IMR-90 (cell line): ENCODE measurements at regions not wholly inside any gene's neighbourhood (a gene's known extent, or its start where the extent isn't known, plus 50 kb on each side); places are given as distances from the start of the nearest gene placed in this dataset.

Experiments used
- ATAC-seq: fragments of 200-7000 bp; cut with Tn5 transposase; 2 replicates; pipeline ENCODE4 v1.9.1; 2020; ENCODE audit warnings: low read depth, mild to moderate bottlenecking, moderate library complexity
- BruUV-seq: library from RNA; stranded (reverse); fragments of 400-500 nt; replicated peaks from 2 replicates; lab custom pipeline; 2021; lab: Mats Ljungman, UMichigan
- CTCF ChIA-PET: fragments of 300-600 bp; formaldehyde crosslinking; extraction: SDS; loops from one replicate; lab custom pipeline; 2021; ENCODE audit warnings: antibody characterized with exemption; lab: Yijun Ruan, JAX
- POLR2A ChIA-PET: fragments of 300-600 bp; sonication (Branson Sonifier 250); formaldehyde crosslinking; loops from one replicate; lab custom pipeline; 2022; ENCODE audit warnings: antibody characterized with exemption; ENCODE audit not compliant: unreplicated experiment; lab: Charles Lee
- DNase-seq: peaks from one replicate; pipeline ENCODE4 v3.0.0; 2013
- H2AFZ ChIP-seq: replicated peaks from 2 replicates; pipeline ENCODE3; 2013; ENCODE audit warnings: low read length, mild to moderate bottlenecking; ENCODE audit not compliant: poor library complexity
- H2AK5ac ChIP-seq: 2 replicates; pipeline ENCODE4 v1.6.1; 2013; ENCODE audit warnings: low read depth, low read length, inconsistent platforms
- H2AK9ac ChIP-seq: replicated peaks from 2 replicates; pipeline ENCODE3; 2013; ENCODE audit warnings: mild to moderate bottlenecking, low read depth, low read length, moderate library complexity; ENCODE audit not compliant: poor library complexity
- H2BK120ac ChIP-seq: 2 replicates; pipeline ENCODE4 v1.6.1; 2013; ENCODE audit warnings: low read depth, low read length, inconsistent platforms
- H2BK15ac ChIP-seq: 3 replicates; pipeline ENCODE4 v1.6.1; 2013; ENCODE audit warnings: low read depth, low read length, inconsistent platforms
- H2BK20ac ChIP-seq: 2 replicates; pipeline ENCODE4 v1.6.1; 2013; ENCODE audit warnings: low read depth, mild to moderate bottlenecking, inconsistent platforms, low read length, moderate library complexity
- H2BK5ac ChIP-seq: 2 replicates; pipeline ENCODE4 v1.6.1; 2013; ENCODE audit warnings: mild to moderate bottlenecking, low read depth, low read length, inconsistent platforms; ENCODE audit not compliant: poor library complexity, severe bottlenecking
- H3K14ac ChIP-seq: replicated peaks from 2 replicates; pipeline ENCODE4 v1.6.1; 2013; ENCODE audit warnings: low read depth, low read length, inconsistent platforms
- H3K18ac ChIP-seq: 2 replicates; pipeline ENCODE4 v1.6.1; 2013; ENCODE audit warnings: low read depth, low read length, control low read depth
- H3K23ac ChIP-seq: 2 replicates; pipeline ENCODE4 v1.6.1; 2013; ENCODE audit warnings: low read depth, low read length, inconsistent platforms
- H3K27ac ChIP-seq: 2 replicates; pipeline ENCODE4 v1.5.1; 2013; ENCODE audit warnings: mild to moderate bottlenecking, control low read depth, low read length; ENCODE audit not compliant: insufficient read depth
- H3K27me3 ChIP-seq: 2 replicates; pipeline ENCODE4 v1.6.1; 2013; ENCODE audit warnings: low read length; ENCODE audit not compliant: control insufficient read depth, insufficient read depth
- H3K36me3 ChIP-seq: 2 replicates; pipeline ENCODE4 v1.6.1; 2013; ENCODE audit warnings: low read length, mixed read lengths; ENCODE audit not compliant: control insufficient read depth, insufficient read depth
- H3K4ac ChIP-seq: 2 replicates; pipeline ENCODE4 v1.6.1; 2013; ENCODE audit warnings: low read depth, low read length, inconsistent platforms
- H3K4me1 ChIP-seq: 2 replicates; pipeline ENCODE4 v1.6.1; 2013; ENCODE audit warnings: low read length, mixed read lengths; ENCODE audit not compliant: control insufficient read depth, insufficient read depth
- H3K4me2 ChIP-seq: 2 replicates; pipeline ENCODE4 v1.6.1; 2013; ENCODE audit warnings: low read depth, mild to moderate bottlenecking, control low read depth, low read length, moderate library complexity
- H3K4me3 ChIP-seq: 2 replicates; pipeline ENCODE4 v1.5.1; 2013; ENCODE audit warnings: low read depth, mild to moderate bottlenecking, control low read depth, low read length, moderate library complexity; ENCODE audit not compliant: insufficient read depth
- H3K56ac ChIP-seq: 2 replicates; pipeline ENCODE4 v1.6.1; 2013; ENCODE audit warnings: low read length, inconsistent platforms; ENCODE audit not compliant: insufficient read depth; ENCODE audit errors: extremely low read depth
- H3K79me1 ChIP-seq, 2 experiments: 2 replicates each; pipeline ENCODE4 v1.6.1; 2013; ENCODE audit warnings: low read length in 2 of 2, inconsistent platforms in 1 of 2, low read depth in 1 of 2
- H3K9ac ChIP-seq: 2 replicates; pipeline ENCODE4 v1.6.1; 2013; ENCODE audit warnings: low read depth, low read length, control low read depth
- H3K9me1 ChIP-seq: 2 replicates; pipeline ENCODE4 v1.6.1; 2013; ENCODE audit warnings: low read length, inconsistent platforms; ENCODE audit not compliant: insufficient read depth
- H3K9me3 ChIP-seq: 2 replicates; pipeline ENCODE4 v1.6.1; 2013; ENCODE audit warnings: low read length; ENCODE audit not compliant: control insufficient read depth, insufficient read depth
- H4K20me1 ChIP-seq: 2 replicates; pipeline ENCODE4 v1.6.1; 2013; ENCODE audit warnings: low read length, inconsistent platforms; ENCODE audit not compliant: insufficient read depth
- H4K5ac ChIP-seq: 2 replicates; pipeline ENCODE4 v1.6.1; 2013; ENCODE audit warnings: mild to moderate bottlenecking, low read depth, low read length, control low read depth
- H4K8ac ChIP-seq, 2 experiments: 2 replicates each; pipeline ENCODE4 v1.6.1; 2013; ENCODE audit warnings: low read depth in 2 of 2, low read length in 2 of 2, control low read depth in 1 of 2, inconsistent platforms in 1 of 2
- H4K91ac ChIP-seq: 2 replicates; pipeline ENCODE4 v1.6.1; 2013; ENCODE audit warnings: low read depth, low read length, inconsistent platforms; ENCODE audit not compliant: insufficient read depth
- FOS ChIP-seq: fragments of 150-350 bp; IDR thresholded peaks from 2 replicates; pipeline ENCODE4 v1.6.1; 2016; ENCODE audit warnings: low read depth, low read length
- NFE2L2 ChIP-seq: fragments of 150-350 bp; IDR thresholded peaks from 2 replicates; pipeline ENCODE4 v1.6.1; 2016; ENCODE audit warnings: low read depth, mild to moderate bottlenecking, low read length
- WGBS, 2 experiments: methylation state at CpG; one replicate each; pipeline versions ENCODE4 v1.1.5 to v1.1.7; 2013; ENCODE audit warnings: missing lambda C conversion rate in 2 of 2; ENCODE audit not compliant: insufficient read length in 1 of 2; ENCODE audit errors: extremely low coverage in 2 of 2; 5-methylcytosine and 5-hydroxymethylcytosine counted together
- dilution Hi-C: fragments of 300-500 bp; cut with HindIII; formaldehyde crosslinking; loops from one replicate; pipeline ENCODE4 v1.14.3; 2018; ENCODE audit warnings: low sequenced_read_pairs; ENCODE audit not compliant: unreplicated experiment
- in situ Hi-C: fragments of 300-500 bp; cut with MboI; formaldehyde crosslinking; loops from 3 replicates; pipeline ENCODE4 v1.14.3; 2019; ENCODE audit warnings: low sequenced_read_pairs, inconsistent platforms, mixed read lengths
- intact Hi-C: fragments of 100-400 bp; cut with micrococcal nuclease; formaldehyde crosslinking; loops from 2 replicates; pipeline ENCODE4 v1.10.0; 2022
- TF ChIP-seq, protein P1 (sequence below): fragments of 150-350 bp; IDR thresholded peaks from 2 replicates; pipeline ENCODE4 v1.6.1; 2017; ENCODE audit warnings: mild to moderate bottlenecking, antibody characterized with exemption, low read length, low read depth

DNA sequence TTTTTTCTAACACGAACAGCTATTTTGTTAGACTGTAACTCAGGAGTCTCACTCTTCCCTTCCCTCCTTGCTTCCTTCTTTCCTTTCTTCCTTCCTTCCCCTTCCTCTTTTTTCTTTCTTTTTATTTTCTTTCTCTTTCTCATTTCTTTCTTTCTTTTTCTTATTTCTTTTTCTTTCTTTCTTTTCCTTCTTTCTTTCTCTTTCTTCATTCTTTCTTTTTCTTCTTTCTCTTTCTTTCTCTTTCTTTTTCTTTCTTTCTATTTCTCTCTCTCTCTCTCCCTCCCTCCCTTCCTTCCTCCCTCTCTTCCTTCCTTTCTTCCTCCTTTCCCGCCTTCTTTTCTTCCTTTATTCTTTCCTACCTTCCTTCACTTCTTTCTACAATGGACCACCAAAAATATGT, 1443.0 kb upstream of the LRRTM3 start:
- in situ Hi-C loops (no loop called here), dilution Hi-C loops (no loop called here)
- H3K79me1 ChIP-seq = no peaks in the 10 kb centered on the region

More for the DNA sequence above, 1443.0 kb upstream of the LRRTM3 start:
- H3K27ac ChIP-seq = no peak overlapping the region
- H3K4me1 ChIP-seq = no peaks in the 10 kb centered on the region
- no peak overlapping the region for H2BK20ac ChIP-seq
- intact Hi-C loops = no loop called here
- no peak overlapping the region for H3K4ac ChIP-seq
- TF ChIP-seq, protein P1, sequence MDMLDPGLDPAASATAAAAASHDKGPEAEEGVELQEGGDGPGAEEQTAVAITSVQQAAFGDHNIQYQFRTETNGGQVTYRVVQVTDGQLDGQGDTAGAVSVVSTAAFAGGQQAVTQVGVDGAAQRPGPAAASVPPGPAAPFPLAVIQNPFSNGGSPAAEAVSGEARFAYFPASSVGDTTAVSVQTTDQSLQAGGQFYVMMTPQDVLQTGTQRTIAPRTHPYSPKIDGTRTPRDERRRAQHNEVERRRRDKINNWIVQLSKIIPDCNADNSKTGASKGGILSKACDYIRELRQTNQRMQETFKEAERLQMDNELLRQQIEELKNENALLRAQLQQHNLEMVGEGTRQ = no peak
- TF ChIP-seq NFE2L2 (no peak), FOS (no peak)
- H2AFZ ChIP-seq = no peak overlapping the region
- no peaks in the 10 kb centered on the region for H3K27me3 ChIP-seq
- no peak overlapping the region for H3K18ac ChIP-seq
- DNase-seq = no peak
- H4K20me1 ChIP-seq = no peaks in the 10 kb centered on the region
- 89% methylated on average over 1 of the region's 2 CpGs; no CpG with 5 or more reads in 1 of the 2 experiments for WGBS, 2 experiments
- H3K23ac ChIP-seq = no peak overlapping the region
- no peaks in the 10 kb centered on the region for H3K36me3 ChIP-seq
- no peak overlapping the region for H3K4me3 ChIP-seq
- no peak overlapping the region for H4K5ac ChIP-seq
- H4K8ac ChIP-seq = no peak overlapping the region
- no peak overlapping the region for H2AK9ac ChIP-seq
- no peak for ATAC-seq
- no peak overlapping the region for H3K9ac ChIP-seq
- POLR2A ChIA-PET = no interaction called here
- H2AK5ac ChIP-seq = no peak overlapping the region
- no TSS peak for BruUV-seq
- H3K9me3 ChIP-seq = no peaks in the 10 kb centered on the region; the same call in 1 of the 2 replicates
- H2BK5ac ChIP-seq = no peak overlapping the region
- no peak overlapping the region for H3K14ac ChIP-seq
- no peak overlapping the region for H4K91ac ChIP-seq
- no peak overlapping the region for H3K56ac ChIP-seq
- no peak overlapping the region for H3K4me2 ChIP-seq
- no peak overlapping the region for H2BK120ac ChIP-seq
- CTCF ChIA-PET = no interaction called here
- H3K9me1 ChIP-seq = no peaks in the 10 kb centered on the region
- H2BK15ac ChIP-seq = no peak overlapping the region
